CD4-positive, CD25-positive, alpha-beta regulatory T cell (primary cell): ENCODE measurements at regions not wholly inside any gene's neighbourhood (a gene's known extent, or its start where the extent isn't known, plus 50 kb on each side); places are given as distances from the start of the nearest gene placed in this dataset.

Experiments used
- ATAC-seq, 2 donors: fragments of 150-1000 bp; cut with Tn5 transposase; one replicate each; pipeline ENCODE4 v1.10.0; 2021; ENCODE audit warnings: low read depth in 2 of 2, moderate number of reproducible peaks in 2 of 2, moderate library complexity in 1 of 2
- DNase-seq, 3 donors: peaks; one replicate each; pipeline versions ENCODE4 v3.0.0 to v3.0.0-alpha.2; 2012 to 2022; ENCODE audit warnings: mixed read lengths in 1 of 3
- H3K27ac ChIP-seq: one replicate; pipeline ENCODE4 v1.7.0; 2013; ENCODE audit warnings: mild to moderate bottlenecking, low read length; ENCODE audit not compliant: insufficient read depth, poor library complexity, severe bottlenecking
- H3K27me3 ChIP-seq: one replicate; pipeline ENCODE4 v1.7.0; 2013; ENCODE audit warnings: low read length; ENCODE audit not compliant: control insufficient read depth, insufficient read depth
- H3K36me3 ChIP-seq: one replicate; pipeline ENCODE4 v1.7.0; 2013; ENCODE audit warnings: mild to moderate bottlenecking, low read length, moderate library complexity; ENCODE audit not compliant: control insufficient read depth, insufficient read depth
- H3K4me1 ChIP-seq: 2 replicates; pipeline ENCODE4 v1.7.0; 2013; ENCODE audit warnings: mild to moderate bottlenecking, low read length; ENCODE audit not compliant: insufficient read depth, control insufficient read depth, poor library complexity, severe bottlenecking
- H3K4me3 ChIP-seq: one replicate; pipeline ENCODE4 v1.7.0; 2013; ENCODE audit warnings: low read depth, mild to moderate bottlenecking, low read length, moderate library complexity
- H3K9me3 ChIP-seq, 2 experiments: 1 replicate in 1 of 2; 2 replicates in 1 of 2; pipeline ENCODE4 v1.7.0; 2013; ENCODE audit warnings: low read length in 2 of 2, mild to moderate bottlenecking in 1 of 2, moderate library complexity in 1 of 2; ENCODE audit not compliant: control insufficient read depth in 2 of 2
- H3K27ac Mint-ChIP-seq, 3 donors: one replicate each; pipeline ENCODE4 v1.8.0; 2020 to 2022; ENCODE audit warnings: mild to moderate bottlenecking in 3 of 3, mixed read lengths in 3 of 3, moderate library complexity in 2 of 3
- H3K27me3 Mint-ChIP-seq: one replicate; pipeline ENCODE4 v1.8.0; 2022; ENCODE audit warnings: mild to moderate bottlenecking, mixed read lengths
- H3K36me3 Mint-ChIP-seq: one replicate; pipeline ENCODE4 v1.8.0; 2020; ENCODE audit warnings: mixed read lengths
- H3K4me1 Mint-ChIP-seq, 4 donors: one replicate each; pipeline ENCODE4 v1.8.0; 2020 to 2022; ENCODE audit warnings: mixed read lengths in 4 of 4, mild to moderate bottlenecking in 1 of 4
- H3K4me3 Mint-ChIP-seq, 4 donors: one replicate each; pipeline ENCODE4 v1.8.0; 2020 to 2022; ENCODE audit warnings: mild to moderate bottlenecking in 4 of 4, mixed read lengths in 4 of 4, moderate library complexity in 3 of 4
- H3K9me3 Mint-ChIP-seq, 7 donors: one replicate each; pipeline ENCODE4 v1.8.0; 2020 to 2022; ENCODE audit warnings: mixed read lengths in 7 of 7, mild to moderate bottlenecking in 3 of 7, moderate library complexity in 2 of 7

DNA sequence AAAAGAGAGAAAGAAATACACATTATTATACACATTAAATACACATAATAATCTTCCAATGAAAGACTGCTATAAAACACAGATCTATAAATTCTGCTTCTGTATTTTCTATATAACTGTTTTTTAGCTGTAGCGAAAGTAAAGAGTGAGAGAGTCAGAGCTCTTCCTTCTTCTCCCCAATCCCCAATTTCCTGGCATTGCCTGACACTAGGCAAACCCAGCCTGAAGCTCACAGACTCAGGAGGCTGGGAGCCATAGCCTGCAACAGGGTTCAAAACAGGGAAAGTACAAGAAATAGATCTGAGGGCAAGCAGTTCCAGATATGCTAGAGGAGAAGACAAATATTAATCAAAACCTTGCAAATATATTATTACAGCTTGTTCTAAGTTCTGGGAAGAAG is 201.6 kb downstream of the HNRNPD start:
- Histone ChIP-seq H3K4me1 (no peaks in the 10 kb centered on the region), H3K27me3 (no peaks in the 10 kb centered on the region), H3K36me3 (no peaks in the 10 kb centered on the region), H3K27ac (no peak overlapping the region), H3K9me3 (no peaks in the 10 kb centered on the region), H3K4me3 (no peak overlapping the region)
- ATAC-seq = no peak
- Mint-ChIP-seq H3K27ac (peak overlapping the region in 1 of 3 donors; percentile 18), H3K4me1 (no peaks in the 10 kb centered on the region), H3K4me3 (no peak overlapping the region), H3K9me3 (peaks cover 0 to 10% (median 1%) of the 10 kb centered on the region in 7 donors), H3K36me3 (no peaks in the 10 kb centered on the region), H3K27me3 (peaks cover 4% of the 10 kb centered on the region)
- no peak for DNase-seq

DNA sequence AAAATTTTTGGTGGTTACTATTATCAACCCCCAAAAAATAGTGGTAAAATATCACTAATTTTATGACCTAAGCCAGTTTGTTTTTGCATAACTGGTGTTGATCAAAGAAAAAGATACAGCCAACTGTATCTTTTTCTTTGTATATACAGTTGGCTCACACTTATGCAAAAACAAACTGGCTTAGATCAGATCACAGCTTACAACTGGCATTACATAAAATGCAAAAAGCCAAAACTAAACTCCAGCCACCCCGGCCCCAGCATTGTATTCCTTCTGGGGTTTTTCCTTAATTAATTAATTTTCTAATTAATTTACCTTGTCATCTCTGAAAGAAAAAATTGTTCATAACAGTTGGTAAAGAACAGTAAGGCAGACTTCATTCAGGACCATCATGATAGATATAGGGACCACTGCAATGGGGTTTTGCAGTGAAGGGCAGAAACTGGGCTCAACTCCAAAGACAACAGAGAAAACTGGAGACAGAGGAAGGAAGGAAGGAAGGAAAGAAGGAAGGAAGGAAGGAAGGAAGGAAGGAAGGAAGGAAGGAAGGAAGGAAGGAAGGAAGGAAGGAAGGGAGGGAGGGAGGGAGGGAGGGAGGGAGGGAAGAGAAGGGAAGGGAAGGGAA is 202.1 kb downstream of the HNRNPD start:
- Histone ChIP-seq H3K9me3 (no peaks in the 10 kb centered on the region), H3K27ac (no peak overlapping the region), H3K27me3 (peaks cover 2% of the 10 kb centered on the region), H3K36me3 (no peaks in the 10 kb centered on the region), H3K4me1 (no peaks in the 10 kb centered on the region), H3K4me3 (no peak overlapping the region)
- H3K4me1 Mint-ChIP-seq = no peaks in the 10 kb centered on the region
- DNase-seq = no peak
- no peaks in the 10 kb centered on the region for H3K36me3 Mint-ChIP-seq
- H3K4me3 Mint-ChIP-seq = no peak overlapping the region
- H3K27ac Mint-ChIP-seq = peak overlapping the region in 1 of 3 donors; percentile 18
- ATAC-seq = no peak
- peaks cover 0 to 10% (median 0%) of the 10 kb centered on the region in 7 donors for H3K9me3 Mint-ChIP-seq
- H3K27me3 Mint-ChIP-seq = peaks cover 2% of the 10 kb centered on the region

DNA sequence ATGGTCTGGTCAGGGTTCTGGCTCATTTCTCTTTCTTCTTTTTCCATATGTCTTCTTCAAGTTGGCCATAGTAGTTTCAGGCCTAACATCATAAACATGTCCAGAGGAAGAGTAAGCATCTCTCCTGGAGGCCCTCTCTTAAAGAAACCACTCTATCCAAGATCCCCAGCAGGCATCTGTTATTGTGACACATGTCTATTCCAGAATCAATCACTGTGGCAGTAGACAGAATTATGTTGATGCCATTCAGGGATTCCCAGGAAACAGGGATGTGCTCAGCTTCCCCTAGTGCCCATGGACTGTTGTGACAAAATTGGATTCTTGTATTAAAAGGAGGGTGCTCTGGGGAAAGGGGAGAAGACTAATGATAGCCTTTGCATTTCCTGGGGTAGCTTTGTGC is 224.0 kb downstream of the HNRNPD start:
- Mint-ChIP-seq H3K27ac (no peak overlapping the region), H3K4me1 (peaks cover 0 to 2% (median 1%) of the 10 kb centered on the region in 4 donors), H3K36me3 (peaks cover 8% of the 10 kb centered on the region), H3K4me3 (no peak overlapping the region), H3K27me3 (peaks cover 10% of the 10 kb centered on the region), H3K9me3 (peaks cover 0 to 15% (median 5%) of the 10 kb centered on the region in 7 donors)
- Histone ChIP-seq H3K9me3 (no peaks in the 10 kb centered on the region), H3K36me3 (no peaks in the 10 kb centered on the region), H3K4me1 (no peaks in the 10 kb centered on the region), H3K27ac (no peak overlapping the region), H3K27me3 (no peaks in the 10 kb centered on the region), H3K4me3 (no peak overlapping the region)
- ATAC-seq (no peak), DNase-seq (no peak)

DNA sequence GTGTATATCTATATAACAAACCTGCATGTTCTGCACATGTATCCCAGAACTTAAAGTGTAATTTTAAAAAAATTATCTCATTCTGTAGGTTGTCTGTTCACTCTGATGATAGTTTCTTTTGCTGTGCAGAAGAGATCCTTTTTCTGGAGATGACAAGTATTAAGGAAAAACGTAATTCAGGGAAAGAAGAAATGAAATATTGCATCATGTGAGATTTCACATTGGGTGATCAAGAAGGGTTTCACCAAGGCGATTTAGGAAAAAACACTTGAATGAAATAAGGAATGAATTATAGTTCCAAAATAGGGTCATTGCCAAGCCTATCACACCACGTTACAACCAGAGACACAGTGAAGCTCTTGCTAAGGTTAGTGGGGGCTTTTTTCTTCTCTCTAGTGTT is 227.9 kb downstream of the HNRNPD start:
- H3K36me3 ChIP-seq = no peaks in the 10 kb centered on the region
- peaks cover under 1% of the 10 kb centered on the region for H3K27me3 Mint-ChIP-seq

DNA sequence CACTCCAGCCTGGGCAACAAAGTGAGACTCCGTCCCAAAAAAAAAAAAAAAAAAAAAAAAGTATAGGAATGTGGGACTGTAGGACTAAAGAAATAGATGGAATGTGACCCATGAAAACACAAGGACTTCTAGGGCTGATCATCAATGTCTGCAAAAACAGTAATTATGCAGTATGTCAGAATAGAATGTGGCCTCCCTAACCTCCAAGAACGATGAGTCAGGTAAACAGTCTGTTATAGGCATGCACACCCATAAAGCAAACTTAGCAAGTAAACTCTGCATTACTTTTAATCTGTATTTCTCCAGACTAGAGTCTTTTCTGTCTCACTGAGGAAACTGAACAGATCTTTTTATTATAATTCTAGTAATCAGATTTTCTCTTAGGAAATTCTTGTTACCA is 233.4 kb downstream of the HNRNPD start:
- Mint-ChIP-seq H3K27ac (no peak overlapping the region), H3K4me3 (no peak overlapping the region), H3K9me3 (peaks cover 0 to 3% (median 0%) of the 10 kb centered on the region in 7 donors), H3K4me1 (peaks cover 11 to 28% (median 17%) of the 10 kb centered on the region in 4 donors), H3K36me3 (peaks cover 3% of the 10 kb centered on the region), H3K27me3 (no peaks in the 10 kb centered on the region)
- no peaks in the 10 kb centered on the region for H3K27me3 ChIP-seq
- H3K27ac ChIP-seq = no peak overlapping the region
- H3K4me3 ChIP-seq = no peak overlapping the region
- DNase-seq = no peak
- H3K9me3 ChIP-seq = no peaks in the 10 kb centered on the region
- peaks cover 19% of the 10 kb centered on the region for H3K4me1 ChIP-seq
- H3K36me3 ChIP-seq = no peaks in the 10 kb centered on the region
- ATAC-seq = no peak

More for the DNA sequence above, 227.9 kb downstream of the HNRNPD start:
- no peaks in the 10 kb centered on the region for H3K4me1 Mint-ChIP-seq
- DNase-seq (no peak), ATAC-seq (no peak)
- no peak overlapping the region for H3K4me3 ChIP-seq
- no peak overlapping the region for H3K27ac ChIP-seq
- no peaks in the 10 kb centered on the region for H3K9me3 ChIP-seq
- H3K36me3 Mint-ChIP-seq = no peaks in the 10 kb centered on the region
- H3K4me3 Mint-ChIP-seq = no peak overlapping the region
- H3K27ac Mint-ChIP-seq = no peak overlapping the region
- peaks cover 0 to 3% (median 0%) of the 10 kb centered on the region in 7 donors for H3K9me3 Mint-ChIP-seq
- no peaks in the 10 kb centered on the region for H3K4me1 ChIP-seq
- H3K27me3 ChIP-seq = no peaks in the 10 kb centered on the region

DNA sequence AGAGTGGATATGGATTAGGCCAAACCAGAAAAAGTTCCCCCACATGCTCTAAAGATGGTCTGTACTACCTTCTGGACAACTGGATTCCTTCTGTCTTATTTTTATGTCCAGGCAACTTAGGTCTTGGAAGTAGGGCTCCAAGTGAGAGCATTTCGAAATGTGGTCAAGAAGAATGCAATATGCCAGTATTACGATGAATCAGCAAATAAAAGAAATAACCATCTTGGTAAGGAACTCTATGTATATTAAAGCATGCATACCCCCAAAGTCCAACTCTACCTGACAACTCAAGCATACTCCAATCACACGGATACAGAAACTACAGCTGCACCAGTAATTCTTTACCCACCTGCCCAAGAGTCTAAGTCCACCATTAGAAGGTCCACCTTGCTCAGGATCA is 234.5 kb downstream of the HNRNPD start:
- H3K27ac ChIP-seq = no peak overlapping the region
- H3K4me1 ChIP-seq = peaks cover 20% of the 10 kb centered on the region
- no peak overlapping the region for H3K4me3 ChIP-seq
- Mint-ChIP-seq H3K36me3 (peaks cover 3% of the 10 kb centered on the region), H3K4me3 (no peak overlapping the region), H3K27me3 (no peaks in the 10 kb centered on the region), H3K9me3 (peaks cover 0 to 3% (median 0%) of the 10 kb centered on the region in 7 donors), H3K4me1 (peaks cover 14 to 34% (median 18%) of the 10 kb centered on the region in 4 donors), H3K27ac (no peak overlapping the region)
- no peak for DNase-seq
- ATAC-seq = no peak
- H3K9me3 ChIP-seq = no peaks in the 10 kb centered on the region
- H3K27me3 ChIP-seq = no peaks in the 10 kb centered on the region
- H3K36me3 ChIP-seq = no peaks in the 10 kb centered on the region

DNA sequence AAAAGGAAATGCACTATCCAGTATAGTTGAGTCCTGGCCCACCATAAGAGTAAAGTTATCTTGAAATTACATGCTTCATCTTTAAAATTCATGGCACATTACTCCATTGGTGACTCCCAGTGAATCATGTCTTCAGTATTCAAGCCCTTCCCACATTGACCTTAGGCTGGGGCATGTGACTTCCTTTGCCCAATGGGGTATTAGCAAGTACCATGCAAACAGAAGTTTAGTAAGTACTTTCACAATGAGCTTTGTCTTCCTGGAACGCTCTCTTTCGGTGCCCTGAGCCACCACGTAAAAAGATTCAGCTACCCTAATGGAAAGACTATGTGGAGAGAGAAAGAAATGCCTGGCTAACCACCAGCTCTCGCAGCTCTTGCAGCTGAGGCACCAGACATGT is 235.4 kb downstream of the HNRNPD start:
- Histone ChIP-seq H3K36me3 (no peaks in the 10 kb centered on the region), H3K27me3 (no peaks in the 10 kb centered on the region), H3K9me3 (no peaks in the 10 kb centered on the region), H3K4me1 (peaks cover 20% of the 10 kb centered on the region), H3K4me3 (no peak overlapping the region), H3K27ac (no peak overlapping the region)
- Mint-ChIP-seq H3K4me1 (peaks cover 14 to 37% (median 18%) of the 10 kb centered on the region in 4 donors), H3K36me3 (peaks cover 3% of the 10 kb centered on the region), H3K4me3 (no peak overlapping the region), H3K27me3 (no peaks in the 10 kb centered on the region), H3K27ac (peak overlapping the region in 1 of 3 donors; percentile 15), H3K9me3 (peaks cover 0 to 3% (median 0%) of the 10 kb centered on the region in 7 donors)
- DNase-seq = no peak
- ATAC-seq = no peak
